Renal pelvis (tissue), 1 donor: ENCODE measurements at regions not wholly inside any gene's neighbourhood (a gene's known extent, or its start where the extent isn't known, plus 50 kb on each side); places are given as distances from the start of the nearest gene placed in this dataset.

Experiments used
- DNase-seq: peaks from one replicate; pipeline ENCODE4 v3.0.0-alpha.2; 2013

DNA sequence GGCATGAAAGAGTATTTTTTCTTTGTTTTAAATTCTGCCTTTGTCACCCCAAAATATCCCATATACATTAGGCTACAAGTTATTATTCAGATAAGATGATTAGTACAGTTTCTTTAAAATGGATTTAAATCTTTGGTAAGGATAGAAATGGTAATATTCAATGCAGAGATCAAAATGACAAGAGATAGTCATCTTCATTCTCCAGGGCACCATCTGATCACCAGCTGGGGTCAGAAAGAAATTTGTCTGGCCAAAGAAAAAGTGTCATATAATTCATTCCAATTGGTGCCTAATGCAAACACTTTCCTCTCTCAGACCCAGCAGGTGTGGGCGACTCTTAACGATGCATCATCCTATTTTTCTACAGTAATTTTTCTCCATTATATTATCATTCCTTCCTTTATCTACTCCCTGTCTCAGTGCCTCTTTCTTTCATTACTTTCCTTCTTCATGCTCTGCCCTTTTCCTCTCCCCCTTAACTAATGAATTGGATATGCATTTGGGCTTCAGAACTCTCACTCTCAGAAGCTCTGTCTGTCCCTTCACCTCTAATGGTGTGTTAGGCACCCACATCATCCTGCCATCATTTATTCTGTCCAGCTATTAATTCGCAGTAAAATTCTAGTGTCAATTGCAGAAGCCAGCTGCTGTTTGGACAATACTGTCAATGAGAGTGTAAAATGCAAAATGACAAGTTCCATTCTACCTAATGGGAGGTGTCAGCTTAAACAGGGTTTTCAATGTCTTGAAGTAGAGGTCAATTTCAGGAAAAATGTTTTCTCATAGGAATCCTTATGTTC is 570.5 kb downstream of the TDRD15 start:
- no peak for DNase-seq

DNA sequence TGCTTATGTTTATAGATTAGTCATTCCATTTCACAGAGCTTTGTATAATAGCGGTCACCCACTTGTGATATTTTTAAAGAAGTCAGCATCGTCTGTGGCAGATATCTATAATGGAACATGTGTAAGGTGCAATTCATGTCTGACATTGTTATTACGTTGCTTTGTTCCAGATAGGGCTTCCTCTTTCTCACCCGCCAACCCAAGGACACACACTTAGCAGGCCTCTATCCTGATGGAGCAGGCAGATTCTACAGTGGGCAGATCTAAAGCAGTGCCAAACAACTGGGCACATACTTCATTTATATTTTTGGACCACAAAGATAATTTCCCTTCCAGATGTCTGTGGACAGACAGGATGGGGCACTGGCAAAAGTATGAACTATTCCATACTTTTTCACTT is 573.1 kb downstream of the TDRD15 start:
- no peak for DNase-seq

DNA sequence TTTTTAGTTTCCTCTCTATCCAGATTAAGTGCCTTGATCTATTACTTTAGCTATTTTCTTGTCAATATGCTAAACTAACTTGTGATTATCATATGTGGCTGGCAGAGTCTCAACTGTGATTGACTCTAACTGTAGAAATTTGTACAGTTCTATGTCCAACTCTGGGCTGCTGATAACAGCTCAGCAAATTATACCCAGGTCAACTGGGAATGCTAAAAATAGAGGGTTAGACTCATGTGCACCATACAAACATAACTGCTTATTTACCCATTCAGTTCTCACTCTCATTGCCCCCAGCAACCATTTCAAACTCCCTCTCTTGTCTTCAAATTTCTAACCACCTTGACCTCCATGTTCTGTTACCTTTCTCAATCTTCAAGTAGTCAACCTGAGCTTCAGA is 576.9 kb downstream of the TDRD15 start:
- DNase-seq: no peak

DNA sequence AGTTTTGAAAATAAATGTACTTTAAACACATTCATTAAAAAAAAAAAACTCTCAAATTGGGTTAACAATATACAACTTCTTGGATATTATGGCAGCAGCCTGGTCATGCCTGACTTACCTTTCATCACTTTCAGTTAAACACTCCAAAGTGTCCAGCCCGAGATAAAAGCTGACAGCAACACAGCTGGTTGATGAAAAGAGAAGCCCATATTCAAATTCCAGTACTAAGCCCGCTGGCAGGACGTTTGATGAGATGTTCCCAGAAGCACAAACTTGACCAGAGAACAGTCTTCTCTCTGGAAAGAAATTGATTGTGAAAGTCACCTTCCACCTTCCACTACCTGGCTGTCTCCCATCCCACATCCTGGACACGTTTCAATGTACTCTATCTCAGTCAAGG is 586.3 kb downstream of the TDRD15 start:
- no peak for DNase-seq

DNA sequence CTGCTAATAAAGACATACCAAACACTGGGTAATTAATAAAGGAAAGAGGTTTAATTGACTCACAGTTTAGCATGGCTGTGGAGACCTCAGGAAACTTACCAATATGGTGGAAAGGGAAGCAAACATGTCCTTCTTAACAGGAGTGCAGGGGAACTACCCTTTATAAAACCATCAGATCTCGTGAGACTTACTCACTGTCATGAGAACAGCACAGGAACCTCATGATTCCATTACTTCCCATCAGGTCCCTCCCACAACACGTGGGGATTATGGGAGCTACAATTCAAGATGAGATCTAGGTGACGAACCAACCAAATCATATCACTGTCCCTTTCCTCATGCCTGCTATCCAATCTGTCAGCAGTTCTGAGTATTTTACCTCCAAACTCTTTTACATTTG is 586.7 kb downstream of the TDRD15 start:
- no peak for DNase-seq

DNA sequence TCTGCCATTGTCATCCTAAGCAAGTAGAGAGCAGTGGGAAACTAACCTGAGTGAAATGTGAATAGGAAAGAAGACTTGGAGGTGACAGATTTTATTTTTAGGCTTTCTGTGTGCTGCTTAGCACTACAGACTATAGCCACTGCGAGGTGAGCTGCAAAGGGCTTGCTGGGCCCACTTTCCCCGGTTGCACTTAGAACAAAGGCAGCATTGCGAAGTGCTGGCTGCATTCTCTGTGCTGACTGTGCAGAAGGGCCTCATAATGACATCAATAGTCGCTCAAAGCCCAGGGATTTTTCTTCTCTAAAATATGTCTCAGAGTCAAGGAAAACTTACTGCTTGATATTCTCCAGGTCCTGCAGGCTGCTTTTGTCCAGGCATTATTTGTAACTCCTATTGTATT is 592.1 kb downstream of the TDRD15 start:
- DNase-seq: no peak

DNA sequence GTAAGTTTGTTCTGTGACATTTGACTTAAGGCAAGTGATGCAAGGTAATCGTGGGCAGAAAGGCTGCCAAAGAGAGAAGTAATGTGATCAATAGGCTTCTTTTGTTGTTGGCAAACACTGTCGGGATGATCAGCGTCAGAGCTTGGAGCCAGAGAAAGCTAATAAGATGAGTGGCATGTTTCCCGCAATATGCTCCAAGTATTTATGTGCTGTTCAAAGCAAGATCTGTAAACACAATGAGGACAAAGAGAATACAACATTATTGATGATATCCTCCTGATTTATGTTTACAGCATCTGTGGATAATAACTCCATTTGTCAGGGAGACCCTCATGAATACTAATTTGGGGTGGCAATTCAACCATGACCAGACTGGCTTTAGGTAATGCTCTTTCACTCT is 603.3 kb downstream of the TDRD15 start:
- no peak for DNase-seq

DNA sequence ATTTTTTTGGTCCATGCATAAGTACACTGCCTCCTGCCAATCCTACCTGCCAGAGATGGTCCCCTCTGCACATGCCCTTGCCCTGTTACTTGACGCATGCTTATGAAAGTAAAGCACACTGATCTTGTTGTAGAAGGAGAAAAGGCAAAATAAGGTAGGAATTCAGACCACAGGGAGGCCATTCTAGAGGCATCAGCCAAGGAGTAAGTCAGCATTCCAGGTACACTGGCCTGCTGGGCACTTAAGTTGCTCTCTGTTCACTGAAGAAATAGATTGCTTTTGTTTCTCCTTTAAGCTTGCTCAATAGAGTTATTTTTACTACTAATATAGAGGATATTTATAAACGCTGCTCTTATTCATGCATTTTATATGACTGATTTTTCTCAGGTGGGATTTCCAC is 604.4 kb downstream of the TDRD15 start:
- DNase-seq: no peak

DNA sequence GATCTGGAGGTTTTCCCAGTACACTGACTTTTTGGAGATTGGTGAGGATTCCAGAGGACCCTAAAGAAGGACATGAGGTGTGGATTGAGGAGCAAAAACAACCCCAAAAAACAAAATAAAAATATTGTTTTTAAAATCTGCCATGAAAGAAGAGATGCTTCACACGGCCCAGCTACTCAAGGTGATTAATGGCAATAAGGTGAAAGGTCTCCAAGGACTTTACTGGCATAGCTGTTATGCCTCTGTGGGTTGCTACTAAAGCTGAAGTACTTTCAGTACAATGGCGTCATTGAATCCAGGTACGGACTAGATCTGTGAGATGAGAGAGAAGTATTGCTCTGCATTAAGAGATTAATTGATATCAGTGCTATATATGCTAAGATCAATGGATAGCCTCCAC is 606.4 kb downstream of the TDRD15 start:
- peak; percentile 42 for DNase-seq

DNA sequence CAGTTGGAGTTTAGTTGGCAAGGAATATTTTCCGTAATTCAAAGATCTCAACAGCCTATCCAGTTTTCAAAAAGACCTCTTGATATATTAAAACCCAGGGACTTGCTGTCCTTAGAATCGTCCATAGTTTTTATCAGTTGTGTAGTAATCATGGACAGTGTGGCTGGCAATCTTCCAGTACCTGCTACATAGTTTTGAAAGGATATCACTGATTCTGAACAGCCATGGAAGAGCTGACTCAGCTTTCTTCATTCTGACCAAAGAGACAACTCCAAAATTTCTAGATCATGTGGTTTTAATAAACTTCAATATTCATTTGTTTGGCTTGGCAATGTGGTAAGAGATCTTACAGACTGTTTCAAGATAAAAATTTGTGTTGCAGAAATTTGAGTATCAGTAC is 616.7 kb downstream of the TDRD15 start:
- no peak for DNase-seq

DNA sequence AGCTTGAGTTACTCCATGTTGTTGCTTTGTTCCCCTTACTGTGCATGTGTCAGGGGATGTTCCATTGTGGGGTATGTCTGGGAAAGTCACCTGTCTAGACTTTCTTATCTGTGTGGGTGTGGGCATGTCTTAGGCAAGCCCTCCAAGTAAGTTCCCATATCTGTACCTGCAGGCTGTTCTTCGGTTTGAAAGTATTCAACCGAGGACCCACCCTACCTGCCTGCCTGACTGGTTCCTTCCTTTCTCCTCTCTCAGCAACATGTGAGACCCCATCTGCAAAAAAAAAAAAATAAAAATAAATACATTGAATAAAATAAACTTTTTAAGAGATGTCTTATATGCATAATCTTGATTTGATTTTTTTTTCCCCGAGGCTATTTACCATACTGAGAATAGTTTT is 622.7 kb downstream of the TDRD15 start:
- DNase-seq: no peak

DNA sequence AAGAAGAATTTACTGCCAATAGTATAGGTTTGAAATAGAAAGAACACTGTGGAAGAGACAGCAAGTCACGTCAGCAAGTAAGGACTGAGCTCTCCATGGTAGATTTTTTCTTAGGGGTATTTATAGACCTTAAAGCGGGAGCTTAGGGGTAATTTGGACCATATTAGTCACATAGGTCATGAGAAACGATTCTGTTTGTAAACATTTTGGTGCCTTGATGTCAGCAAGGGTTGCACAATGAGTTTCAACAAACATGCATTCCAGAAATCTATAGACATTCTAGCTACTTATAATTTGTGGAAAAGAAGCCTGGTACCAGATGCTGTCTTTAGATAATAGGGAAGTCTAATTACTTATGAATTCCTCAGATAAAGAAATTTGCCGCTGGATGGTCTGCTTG is 624.7 kb downstream of the TDRD15 start:
- DNase-seq: no peak

DNA sequence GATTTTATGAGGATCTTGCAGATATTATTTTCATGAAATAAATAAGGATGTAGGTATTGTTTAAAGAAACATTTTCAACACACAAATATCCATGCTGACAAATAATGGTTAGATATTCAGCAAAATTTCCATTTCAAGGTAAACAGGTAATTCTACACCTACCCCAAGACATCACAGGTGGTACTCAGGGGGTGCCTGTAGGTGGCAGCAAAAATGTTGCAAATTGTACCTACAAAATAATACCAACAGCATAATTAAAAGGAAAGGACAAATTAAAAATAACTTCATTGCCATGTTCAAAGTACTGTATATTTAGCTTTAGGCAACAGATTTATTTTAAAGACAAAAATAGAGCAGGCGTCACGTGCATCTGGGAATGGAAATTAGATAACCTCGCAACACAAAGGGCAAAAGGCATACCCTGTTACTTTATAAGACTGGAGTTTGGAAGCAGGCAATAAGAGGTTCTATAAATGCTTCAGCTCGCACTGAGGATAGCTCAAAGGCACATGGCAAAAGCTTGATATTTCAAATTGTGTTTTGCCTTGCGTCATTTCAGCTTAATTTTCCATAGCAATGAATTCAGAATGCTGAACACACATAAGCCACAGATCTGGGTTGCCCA is 630.5 kb downstream of the TDRD15 start:
- DNase-seq: no peak

DNA sequence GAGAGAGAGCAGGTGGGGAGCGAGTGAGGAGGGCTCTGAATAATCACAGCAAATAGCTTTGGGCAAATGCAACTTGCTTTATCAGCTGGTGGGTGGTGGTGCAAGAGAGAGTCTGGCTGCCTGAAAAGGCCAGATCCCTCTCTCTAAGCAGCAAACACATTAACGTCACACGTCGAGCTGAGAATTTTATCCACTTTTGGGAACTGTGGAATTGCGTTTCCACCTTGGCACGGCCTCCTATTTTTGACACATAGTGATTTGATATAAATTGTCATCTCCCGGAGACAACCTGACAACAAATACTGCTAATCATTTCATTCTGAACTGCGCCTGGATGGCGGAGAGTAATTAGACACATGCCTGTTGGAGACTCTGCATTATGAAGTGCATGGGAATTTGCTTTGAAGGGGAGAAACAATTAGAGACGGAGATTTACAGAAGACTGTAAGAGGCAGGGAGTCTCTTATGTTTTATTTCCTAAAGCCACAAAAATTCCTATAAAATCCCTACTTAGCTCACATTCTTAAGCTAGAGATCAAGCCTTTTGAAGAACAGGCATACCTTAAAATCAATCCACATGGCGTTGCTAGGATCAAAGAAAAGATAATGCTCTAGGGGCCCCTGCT is 634.1 kb downstream of the TDRD15 start:
- no peak for DNase-seq

DNA sequence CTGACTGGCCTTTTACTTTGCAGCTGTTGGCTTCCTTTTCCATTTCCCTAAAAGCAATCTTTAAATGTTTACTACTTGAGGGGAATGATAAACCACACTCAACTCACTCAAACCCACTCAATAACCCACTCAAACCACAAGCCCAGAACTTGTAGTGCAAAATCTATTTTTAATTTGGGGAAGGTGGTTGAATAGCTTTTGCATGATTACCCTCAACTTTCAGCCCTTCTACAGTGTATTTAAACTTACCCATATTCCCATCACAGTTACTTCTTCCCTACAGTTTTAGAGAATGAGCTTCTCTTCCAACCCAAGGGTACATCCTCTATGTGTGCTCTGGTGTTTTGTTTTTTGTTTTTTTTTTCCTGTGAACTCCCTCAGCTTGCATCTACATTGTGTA is 636.1 kb downstream of the TDRD15 start:
- no peak for DNase-seq

DNA sequence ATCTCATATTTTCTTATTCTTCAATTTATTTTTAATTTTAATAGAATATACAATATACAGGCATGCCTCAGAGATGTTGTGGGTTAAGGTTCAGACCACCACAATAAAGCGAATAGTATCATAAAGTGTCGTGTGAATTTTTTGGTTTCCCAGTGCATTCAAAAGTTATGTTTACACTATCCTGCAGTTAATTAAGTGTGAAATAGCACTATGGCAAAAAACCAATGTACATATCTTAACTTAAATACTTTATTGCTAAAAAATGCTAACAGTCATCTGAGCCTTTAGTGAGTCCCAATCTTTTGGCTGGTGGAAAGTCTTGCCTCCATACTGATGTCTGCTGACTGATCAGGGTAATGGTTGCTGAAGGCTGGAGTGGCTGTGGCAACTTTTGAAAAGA is 637.6 kb downstream of the TDRD15 start:
- DNase-seq: no peak

DNA sequence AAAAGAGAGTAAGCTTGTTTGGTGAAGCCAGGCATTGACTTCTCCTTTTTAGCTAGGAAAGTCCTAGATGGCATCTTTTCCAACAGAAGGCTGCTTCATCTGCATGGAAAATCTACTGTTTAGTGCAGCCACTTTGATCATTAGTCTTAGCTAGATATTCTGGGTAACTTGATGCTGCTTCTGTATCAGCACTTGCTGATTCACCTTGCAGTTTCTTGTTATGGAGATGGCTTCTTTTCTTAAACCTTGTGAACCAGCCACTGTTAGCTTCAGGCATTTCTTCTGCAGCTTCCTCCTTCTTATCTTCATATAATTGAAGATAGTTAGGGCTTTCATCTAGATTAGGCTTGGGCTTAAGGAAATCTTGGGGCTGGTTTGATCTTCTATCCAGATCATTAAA is 639.7 kb downstream of the TDRD15 start:
- DNase-seq: no peak

DNA sequence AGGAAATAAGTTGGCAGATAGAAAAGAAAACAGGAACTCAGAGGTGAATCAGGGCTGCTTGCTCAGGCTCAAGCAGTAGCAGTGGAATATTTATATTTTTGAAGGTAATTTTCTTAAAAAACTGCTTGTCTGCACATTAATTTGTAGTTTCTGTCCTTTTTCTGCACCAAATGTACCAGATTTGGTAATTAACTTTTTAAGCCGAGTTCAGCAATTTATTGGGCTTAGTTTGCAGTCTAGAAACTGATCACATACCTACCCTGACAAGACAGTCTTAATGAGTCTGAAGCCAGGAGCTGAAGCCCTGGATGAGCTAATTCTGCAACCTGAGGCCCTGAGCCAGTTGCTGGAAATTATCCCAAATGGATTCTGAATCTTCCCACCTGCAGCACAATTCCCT is 647.0 kb downstream of the TDRD15 start:
- DNase-seq: no peak

DNA sequence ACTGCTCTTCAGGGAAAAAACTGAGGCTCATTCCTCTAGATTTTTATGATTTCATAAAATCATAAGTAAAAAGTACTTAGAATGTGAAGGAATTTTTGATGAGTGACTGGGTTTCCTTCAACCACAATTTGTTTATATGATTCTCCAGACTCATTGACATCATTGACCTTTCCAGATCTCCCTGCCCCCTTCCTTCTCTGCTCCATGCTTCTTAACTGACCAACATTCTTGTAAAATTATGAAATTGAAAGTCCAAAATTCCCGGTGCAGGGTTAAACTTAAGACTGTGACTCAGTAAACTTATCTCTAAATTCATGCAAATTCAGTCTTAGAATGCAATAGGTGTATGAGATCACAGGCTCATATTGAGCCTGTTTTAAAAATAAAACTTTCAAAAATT is 648.9 kb downstream of the TDRD15 start:
- DNase-seq: no peak

DNA sequence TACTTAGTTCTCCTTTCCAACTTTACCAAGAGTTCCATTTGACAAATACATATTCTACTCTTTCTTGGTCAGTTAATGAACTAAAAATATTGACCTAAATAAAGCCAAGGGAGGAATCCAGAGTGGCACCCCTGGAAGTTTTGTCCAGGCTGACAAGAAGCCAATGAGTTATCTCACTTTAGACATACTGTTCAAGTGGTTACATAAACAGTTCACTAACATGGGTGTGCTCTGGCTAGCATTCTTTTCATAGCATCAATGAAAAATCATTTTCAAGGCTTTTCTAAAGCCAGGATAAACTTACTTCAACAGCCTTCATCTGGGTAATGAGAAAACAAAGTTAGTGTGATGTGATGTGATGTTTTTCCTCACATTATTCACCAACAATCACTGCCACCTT is 649.4 kb downstream of the TDRD15 start:
- no peak for DNase-seq

DNA sequence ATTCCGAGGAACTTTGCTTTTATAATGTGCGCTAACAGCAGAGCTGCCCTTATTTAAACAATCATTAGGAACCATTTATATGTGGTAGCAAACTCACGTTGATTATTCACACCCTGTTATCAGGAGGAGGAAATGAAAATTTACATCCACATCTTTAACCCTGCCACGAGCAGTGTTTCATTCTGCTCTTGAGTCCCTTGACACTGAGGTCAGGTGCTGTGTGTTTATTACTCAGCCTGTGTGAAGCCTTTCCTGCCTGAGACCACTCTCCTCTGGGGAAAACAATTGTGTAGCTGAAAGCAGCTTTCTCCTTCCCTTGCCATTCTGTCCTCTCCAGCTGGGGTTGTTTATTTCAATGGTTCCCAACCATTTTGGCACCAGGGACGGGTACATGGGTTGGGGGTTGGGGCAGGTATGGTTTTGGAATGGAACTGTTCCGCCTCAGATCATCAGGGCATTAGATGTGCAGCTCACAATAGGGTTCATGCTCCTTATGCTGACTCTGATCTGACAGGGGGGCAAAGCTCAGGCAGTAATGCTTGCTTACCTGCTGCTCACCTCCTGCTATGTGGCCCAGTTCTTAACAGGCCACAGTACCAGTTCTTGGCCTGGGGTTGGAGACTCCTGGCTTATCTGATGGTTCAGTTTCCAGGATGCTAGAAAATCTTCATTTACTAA is 651.1 kb downstream of the TDRD15 start:
- DNase-seq: peak; percentile 4

DNA sequence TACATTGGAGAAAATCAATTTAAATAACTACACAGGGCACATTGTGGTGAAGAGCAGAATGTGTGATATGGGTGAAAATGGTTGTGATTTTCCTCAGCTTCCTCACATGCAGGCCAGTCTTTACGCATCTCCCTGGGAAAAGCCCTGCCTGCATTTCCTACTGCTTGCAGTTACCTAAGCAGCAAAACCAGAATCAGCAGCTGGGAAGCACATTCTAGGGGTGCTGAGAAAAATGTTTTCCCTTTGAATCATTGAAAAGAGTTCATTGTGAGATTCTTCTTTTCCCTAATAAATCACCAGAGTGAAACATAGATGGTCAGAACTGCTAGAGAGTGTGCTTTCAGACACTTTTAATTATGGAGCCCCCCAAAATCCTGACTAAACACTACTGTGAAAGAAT is 656.0 kb downstream of the TDRD15 start:
- no peak for DNase-seq

DNA sequence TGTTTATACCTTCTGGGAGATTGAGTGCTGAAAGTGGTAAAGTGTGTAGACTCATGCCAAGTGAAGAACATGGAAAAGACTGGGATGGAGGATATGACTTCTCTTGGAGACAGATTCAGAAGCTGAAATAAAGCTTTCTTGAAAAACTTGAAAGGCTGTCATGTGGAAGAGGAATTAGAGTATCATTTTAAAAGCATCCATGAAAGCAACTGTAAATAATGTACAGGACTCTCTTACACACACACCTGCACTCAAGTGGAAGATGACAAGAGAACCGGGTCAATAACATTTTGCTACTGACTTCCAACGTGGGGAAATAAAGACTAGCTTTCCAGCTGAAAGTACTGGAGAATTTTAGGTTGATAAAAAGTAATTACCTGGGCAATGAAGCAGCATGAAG is 658.2 kb downstream of the TDRD15 start:
- no peak for DNase-seq
